CD4-positive, alpha-beta T cell treated with Interleukin-4 for 1 hour (primary cell): ENCODE measurements at regions not wholly inside any gene's neighbourhood (a gene's known extent, or its start where the extent isn't known, plus 50 kb on each side); places are given as distances from the start of the nearest gene placed in this dataset.
"Not testable (repeated sequence)": the region's sequence is repeated elsewhere in the genome, so short reads cannot be mapped to it uniquely, and the experiment has no call there.

Experiments used
- DNase-seq, 2 donors: peaks; one replicate each; pipeline ENCODE4 v3.0.0-alpha.2; 2020 to 2022

GRCh38 chr3:25844891-25845290, 55.0 kb downstream of the OXSM start:
- no peak for DNase-seq

GRCh38 chr3:25846282-25846681, 56.4 kb downstream of the OXSM start:
- DNase-seq: no peak

- no peak for DNase-seq
These were observed 59.2 kb downstream of the OXSM start for GRCh38 chr3:25849091-25849490.

DNA sequence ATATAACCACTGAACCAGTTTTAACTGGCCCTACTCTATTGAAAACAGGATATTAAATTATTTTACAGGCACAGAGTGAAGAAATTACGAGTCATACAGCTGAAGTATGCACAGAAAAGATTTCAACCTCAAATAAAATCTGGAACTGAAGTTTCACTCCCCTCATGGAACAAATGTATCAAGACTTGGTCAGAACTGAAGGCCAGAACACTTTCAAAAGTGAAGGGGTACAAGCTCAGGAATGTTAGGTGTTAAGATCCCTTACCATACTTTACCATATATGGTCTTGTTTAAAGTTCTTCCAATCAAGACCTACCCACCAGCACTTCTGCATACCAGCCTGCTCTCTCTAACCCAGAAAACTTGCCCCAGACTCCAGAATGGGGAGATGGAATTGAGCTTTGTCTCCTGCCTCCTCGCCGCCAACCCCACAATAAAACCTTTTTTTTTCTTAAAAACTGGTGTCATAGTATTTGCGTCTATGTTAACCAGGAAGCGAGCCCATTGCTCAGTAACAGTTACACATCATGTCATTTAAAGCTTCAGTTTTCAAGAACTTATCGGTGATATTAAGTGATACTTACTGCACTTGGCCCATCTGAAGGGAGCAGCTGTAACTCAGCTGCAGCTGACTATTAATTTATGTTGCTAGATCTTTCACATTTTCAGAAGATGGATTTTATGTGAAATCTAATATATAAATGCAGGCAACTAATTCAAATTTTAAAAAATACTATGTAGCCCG, 59.9 kb downstream of the OXSM start:
- DNase-seq: no peak

- DNase-seq: not testable (repeated sequence)
These were observed 61.9 kb downstream of the OXSM start for GRCh38 chr3:25851693-25852259.

DNA sequence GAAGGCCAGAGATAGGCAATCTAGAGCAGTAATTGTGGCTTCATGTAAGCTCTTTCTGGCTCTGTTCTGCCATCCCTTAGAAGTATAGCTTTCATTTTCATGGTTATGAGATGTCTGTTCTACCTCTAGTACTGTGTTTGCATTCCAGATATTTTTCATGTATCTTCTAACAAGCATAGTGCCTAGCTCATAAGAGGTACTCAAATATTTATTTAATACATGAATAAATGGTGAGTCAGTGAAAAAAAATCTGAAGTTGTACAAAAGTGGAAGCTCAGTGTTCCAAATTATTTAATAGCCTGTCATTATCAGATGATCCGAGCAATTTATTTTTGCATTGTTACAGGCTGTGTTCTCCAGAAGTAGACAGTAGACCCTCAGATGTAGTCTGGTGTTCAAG, 64.3 kb downstream of the OXSM start:
- no peak for DNase-seq

GRCh38 chr3:25854635-25855034, 64.7 kb downstream of the OXSM start:
- no peak for DNase-seq

- DNase-seq: no peak
These were observed 65.4 kb downstream of the OXSM start for GRCh38 chr3:25855266-25855784.

GRCh38 chr3:25856902-25857518, 67.1 kb downstream of the OXSM start:
- DNase-seq: peak in 1 of 2 donors; percentile 62

DNA sequence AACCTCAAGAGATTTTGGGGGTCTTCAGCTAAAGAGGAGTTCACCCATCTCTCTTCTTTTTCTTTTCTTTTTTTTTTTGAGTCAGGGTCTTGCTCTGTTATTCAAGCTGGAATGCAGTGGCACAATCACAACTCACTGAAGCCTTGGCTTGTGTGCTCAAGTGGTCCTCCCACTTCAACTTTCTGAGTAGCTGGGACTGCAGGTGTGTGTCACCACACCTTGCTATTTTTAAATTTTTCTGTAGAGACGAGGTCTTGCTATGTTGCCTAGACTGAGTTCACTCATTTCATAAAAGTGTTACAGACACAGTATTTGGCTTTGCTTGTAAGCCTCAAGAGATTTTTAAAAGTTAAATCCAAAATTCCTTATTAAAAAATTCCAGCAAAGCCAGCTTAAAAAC, 71.7 kb downstream of the OXSM start:
- no peak for DNase-seq

GRCh38 chr3:25863011-25863415, 73.1 kb downstream of the OXSM start:
- no peak for DNase-seq

GRCh38 chr3:25863416-25863959, 73.6 kb downstream of the OXSM start:
- DNase-seq: no peak

DNA sequence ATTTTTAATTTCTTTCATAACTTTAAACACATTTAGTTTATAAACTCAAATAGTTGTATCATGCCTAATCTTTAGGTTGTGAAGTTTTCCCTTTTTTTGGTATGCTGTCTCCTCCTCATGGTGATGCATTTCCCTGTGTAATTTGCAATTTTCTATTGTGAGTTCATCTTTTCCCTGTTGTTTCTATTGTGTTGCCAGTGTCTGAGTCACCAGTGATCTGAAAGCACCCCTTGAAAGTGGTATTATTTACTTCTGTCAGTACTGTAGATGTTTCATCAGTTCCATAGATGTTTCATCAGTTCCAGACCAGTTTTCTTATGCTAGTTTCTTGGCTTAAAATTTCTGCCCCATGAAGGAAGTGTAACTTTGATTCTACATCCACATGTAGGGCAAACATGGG, 80.6 kb downstream of the OXSM start:
- DNase-seq: no peak

DNA sequence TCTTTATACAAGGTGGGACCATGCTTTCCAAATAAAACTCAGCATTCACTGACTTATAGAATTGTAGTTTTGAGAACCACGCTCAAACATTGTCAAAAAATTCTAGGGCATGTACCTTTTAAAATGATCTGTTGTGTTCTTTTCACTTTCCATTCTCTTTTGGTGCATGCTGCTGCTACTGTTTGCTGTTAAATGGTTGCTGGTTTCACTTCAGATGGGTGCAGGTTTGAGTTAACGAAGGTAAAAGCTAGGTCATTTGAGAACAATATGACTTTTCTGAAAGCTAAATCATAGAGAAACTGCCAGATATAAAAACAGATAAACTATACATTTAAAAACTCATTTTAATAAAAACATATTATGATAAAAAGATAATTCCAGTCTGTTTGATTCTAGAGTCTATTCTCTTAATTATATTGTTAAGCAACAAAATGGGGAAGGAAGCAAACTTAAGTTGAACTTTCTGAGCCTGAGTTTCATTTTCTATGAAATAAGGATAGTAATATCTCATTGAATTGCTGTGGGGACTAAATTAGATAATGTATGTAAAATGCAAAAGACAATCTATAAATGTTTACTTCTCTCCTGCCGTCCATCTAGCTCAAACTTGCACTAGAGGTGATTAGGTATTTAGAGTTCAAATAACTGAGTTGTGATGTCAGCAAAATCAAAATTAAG, 82.4 kb downstream of the OXSM start:
- no peak for DNase-seq

DNA sequence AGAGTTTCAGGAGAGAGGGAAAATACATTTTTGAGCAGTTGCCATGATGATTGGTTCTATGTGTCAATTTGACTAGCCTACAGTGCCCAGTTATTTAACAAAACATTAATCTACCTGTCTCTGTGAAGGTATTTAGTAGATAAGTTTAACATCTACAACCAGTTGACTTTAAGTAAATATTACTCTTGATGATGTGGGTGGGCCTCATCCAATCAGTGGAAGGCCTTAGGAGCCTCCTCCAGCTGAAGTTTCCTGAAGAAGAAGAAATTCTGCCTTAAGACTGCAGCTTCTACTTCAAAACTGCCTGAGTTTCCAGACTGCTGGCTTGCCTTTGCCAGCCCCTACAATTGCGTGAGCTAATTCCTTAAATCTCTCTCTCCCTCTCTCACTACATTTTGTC, 93.6 kb downstream of the OXSM start:
- DNase-seq: no peak

DNA sequence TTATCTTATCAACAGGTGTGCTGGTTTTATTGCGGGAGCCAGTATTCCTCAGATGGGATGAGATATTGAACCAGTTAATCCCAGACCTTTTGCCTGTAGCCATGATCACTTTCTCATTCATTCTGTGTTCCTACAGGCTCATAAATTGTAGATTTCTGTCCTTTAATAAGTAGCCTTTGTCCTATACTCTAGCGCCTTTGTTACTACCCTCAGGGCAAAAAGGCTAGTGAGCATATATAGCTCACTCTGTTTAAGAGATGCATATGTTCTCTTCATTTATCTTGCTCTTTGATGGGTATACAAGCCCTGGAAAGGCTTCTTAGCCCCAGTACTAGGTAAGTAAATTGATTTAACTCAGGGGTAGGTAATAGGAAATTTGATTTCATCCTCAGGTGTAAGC, 95.1 kb downstream of the OXSM start:
- no peak for DNase-seq

DNA sequence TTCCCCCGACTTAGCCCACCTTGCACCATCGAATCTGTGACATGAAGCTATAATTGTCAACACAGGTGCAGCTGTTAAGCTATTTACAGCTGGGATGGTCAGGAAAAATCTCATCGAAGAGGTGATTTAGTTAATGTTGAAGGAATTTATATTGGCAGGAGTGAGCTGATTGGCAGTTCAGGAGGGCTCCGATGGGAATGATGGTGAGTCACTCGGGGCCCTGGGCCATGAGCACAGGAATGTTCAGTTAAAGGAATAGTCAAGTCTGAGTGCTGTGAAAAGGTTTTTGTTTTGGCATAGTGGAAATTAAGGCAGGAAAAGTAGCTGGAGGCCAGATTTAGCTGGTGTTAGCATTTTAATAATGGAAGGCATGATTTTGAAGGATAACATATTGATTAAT, 95.7 kb downstream of the OXSM start:
- no peak for DNase-seq

- no peak for DNase-seq
These were observed 98.0 kb downstream of the OXSM start for GRCh38 chr3:25887907-25888306.

GRCh38 chr3:25888892-25889524, 99.1 kb downstream of the OXSM start:
- no peak for DNase-seq

DNA sequence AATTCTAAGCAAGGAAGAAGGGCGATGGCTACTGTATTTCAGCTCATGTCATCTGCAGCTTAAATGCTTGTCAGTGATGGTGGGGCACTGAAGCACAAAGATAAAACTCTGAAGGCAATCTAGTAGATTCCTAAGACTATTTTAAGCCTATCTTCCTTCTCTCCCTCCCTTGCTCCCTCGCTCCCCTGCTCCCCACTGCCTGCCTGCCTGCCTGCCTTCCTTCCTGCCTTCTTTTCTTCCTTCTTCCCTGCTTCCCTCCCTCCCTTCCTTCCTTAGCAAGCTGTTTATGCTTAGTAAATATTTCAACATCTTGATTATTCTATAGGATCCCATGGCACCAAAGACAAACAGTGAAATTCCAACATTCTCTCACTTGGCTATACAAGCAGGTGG, 99.6 kb downstream of the OXSM start:
- DNase-seq: no peak

DNA sequence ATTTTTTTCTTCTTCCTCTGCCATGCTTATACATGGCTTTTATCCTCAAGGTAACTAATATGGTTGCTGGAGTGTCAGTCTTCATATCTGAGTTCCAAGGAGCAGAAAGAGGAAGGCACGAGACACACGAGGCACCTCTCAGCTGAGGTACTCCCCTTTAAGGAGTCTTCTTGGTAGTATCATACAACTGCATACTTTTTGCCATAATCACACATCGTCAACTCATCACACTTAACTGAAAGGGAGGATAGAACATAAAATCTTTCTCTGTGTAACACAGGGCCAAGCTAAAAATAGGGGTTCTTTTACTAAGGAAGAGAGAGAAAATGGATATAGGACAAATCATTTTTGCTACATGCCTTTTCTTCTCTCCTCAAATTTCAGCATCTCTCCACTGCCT, 104.2 kb downstream of the OXSM start:
- DNase-seq: no peak

- DNase-seq: no peak
These were observed 105.1 kb downstream of the OXSM start for GRCh38 chr3:25895031-25895430.

GRCh38 chr3:25895443-25895842, 105.6 kb downstream of the OXSM start:
- no peak for DNase-seq
